GM18507 (cell line): ENCODE measurements at regions not wholly inside any gene's neighbourhood (a gene's known extent, or its start where the extent isn't known, plus 50 kb on each side); places are given as distances from the start of the nearest gene placed in this dataset.

Experiments
- DNase-seq: peaks from one replicate; pipeline ENCODE4 v3.0.0; 2011; ENCODE audit warnings: low read depth; ENCODE audit not compliant: insufficient read length; ENCODE audit errors: extremely low spot score
- FAIRE-seq: peaks from 2 replicates; lab custom pipeline; 2011; peaks lifted over from hg19 to GRCh38; lab: Jason Lieb, UNC

DNA sequence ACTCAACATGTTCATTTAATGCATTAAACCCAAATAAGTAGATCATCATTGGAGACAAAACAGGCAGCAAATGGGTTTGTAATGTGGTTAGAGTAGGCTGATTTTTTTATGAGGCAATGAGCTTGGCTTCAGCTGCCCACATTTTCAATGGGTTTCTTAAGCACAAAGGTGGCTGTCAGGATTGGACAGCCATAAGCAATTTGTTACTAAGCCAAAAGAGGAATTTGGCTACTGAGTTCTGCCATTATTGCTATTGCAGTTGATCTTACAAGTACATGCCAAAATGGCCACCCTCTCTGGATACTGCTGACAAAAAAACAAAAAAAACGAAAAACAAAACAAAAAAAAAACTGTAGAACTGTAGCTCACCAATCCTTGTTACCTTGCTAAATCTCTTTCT is 1348.0 kb upstream of the PIK3C3 start:
- DNase-seq, result no peak
- FAIRE-seq, result no peak

DNA sequence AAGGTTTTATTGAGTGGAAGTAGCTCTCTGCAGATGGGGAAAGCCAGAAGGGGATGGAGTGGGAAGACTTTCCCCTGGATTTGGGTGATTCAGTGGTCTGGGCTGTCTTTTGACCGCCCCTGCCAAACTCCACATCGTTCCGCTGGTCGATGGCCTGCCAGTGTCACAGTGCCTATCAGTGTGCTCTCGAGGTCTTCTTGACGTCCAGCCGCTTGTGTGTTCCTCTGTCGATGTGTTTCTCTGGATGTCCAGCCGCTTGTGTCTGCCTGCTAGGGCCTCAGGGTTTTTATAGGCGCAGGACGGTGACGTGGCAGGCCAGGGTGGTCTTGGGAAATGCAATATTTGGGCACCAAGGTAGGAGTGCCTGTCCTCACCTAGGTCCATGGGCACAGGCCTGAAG is 1371.4 kb upstream of the PIK3C3 start:
- no peak for DNase-seq
- FAIRE-seq, result no peak

DNA sequence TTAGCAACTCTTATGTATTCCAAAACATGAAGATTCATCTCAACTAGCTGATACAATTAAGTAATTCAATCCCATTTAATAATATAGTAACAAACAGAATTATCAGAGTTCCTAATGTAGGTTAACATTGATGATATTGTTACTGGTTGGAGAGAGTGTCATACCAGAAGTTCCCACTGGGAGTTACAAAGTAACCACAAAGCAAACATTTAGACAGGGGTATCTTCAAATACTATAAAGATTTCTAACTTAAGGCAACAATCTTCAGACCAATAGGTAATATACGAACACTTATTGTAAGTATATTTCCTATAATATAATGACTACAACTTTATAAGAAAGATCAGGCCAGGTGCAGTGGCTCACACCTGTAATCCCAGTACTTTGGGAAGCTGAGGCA is 1372.9 kb upstream of the PIK3C3 start:
- DNase-seq (no peak), FAIRE-seq (no peak)

DNA sequence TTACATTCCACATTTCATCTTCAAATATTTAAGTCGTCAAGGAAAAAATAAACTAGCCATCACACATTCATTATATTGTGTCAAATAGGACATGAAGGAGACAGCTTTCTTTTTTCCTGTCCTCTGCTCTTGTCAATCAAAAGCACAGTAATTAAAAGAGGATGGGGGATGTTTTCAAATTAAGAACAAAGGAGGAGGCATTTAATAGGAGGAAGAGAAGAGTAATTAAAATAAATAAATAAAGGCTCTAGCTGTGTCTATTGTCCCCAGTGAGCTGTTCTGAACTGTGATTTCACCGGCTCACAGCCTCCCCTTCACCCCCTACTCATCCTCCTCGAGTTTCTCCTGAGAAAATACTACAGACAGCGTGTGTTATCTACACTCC is 1377.1 kb upstream of the PIK3C3 start:
- DNase-seq (no peak), FAIRE-seq (no peak)

DNA sequence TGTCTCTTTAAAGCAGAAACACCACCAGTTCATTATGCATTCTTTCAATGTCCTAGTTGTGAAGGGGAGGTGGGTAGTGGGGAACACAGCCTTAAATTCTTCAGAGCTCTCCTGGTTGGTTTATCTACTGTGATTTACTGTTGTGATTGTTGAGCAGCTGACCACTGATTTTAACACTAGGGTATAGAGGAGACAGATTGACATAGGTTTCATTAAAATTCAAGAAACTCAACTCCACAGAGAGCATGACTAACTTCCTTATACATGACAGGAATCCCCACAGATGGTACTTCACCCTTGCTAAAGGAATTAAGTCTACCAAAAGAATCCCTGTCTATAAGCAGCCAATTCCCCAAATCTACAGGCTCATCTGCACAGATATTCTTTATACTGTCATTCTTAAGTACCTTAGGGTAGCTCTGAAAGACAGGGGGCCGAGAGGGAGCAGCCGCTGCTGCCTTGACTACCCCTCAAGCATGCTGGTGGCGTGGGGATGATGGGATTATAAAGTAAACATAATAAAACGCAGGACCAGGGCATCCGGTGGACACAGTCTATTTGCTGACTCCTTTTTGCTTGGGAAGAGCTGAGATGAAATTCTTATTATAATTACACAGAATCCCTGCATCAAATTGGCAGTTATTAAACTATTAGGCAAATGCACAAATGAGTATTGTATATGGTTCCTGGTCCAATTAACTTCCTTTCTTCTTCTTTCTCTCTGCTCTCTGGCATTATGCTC is 1377.6 kb upstream of the PIK3C3 start:
- DNase-seq (no peak), FAIRE-seq (no peak)

DNA sequence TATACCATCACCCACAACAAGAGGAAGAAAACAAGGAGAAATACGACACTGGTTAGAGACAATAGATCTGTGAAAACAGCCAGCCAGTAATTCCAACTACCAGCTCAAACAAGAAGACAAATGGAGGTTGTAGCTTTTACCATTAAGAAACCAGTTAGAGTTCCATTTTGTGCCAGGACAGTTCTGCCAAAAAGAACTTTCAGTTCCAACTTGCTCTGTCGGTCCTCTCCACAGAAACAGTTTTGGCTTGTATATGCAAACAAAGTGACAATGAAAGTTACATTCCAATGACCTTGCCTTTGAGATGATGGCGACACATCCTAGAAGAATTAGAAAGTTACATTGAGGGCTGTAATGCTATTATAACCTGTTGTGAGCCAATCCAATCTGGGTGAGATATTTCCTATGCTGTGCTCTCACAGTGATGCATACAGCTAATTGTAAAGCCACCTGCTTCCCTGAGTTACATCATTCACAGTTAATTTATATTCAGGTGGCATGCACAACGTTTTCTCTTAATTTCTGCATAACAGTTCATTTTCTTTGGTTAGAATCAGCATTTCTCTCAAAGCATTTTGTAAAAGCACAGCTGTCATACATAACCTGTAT is 1378.4 kb upstream of the PIK3C3 start:
- FAIRE-seq (no peak), DNase-seq (no peak)

DNA sequence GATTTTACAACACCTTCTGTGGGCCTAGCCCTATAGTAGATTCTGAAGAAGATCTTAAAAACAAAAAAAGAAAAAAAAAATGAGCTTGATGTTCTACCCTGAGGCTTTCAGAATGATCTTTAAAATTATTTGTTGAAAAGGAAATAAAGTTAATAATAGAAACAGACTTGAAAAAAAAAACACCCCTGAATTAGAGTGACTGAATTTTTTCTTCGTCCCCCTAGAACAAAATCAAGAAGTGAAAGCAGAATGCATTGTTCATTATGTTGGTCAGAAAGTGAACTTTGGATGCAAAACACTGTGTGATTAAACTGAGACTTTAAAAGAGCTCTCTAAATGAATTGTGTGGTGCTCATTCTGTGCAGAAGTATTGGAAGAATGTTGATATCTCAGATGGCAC is 1384.4 kb upstream of the PIK3C3 start:
- FAIRE-seq, result no peak
- no peak for DNase-seq

DNA sequence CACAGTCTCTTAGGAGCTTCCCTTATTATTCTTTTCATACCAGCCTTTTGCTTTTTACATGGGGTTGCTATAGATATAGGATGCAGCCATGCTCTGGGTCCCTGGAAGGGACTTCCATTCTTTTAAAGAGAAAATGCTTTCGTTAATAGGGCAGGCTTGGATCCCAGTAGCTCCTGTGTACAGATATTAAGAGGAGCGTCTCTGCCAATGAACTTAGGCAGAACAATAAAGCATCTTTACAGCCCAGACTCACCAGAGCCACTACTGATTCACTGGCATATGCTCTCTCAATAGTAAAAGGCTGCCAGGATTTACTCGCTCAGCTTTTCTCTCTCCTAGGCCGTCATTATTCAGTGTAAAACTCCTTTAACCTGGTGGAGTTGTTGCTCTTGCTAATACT is 1385.4 kb upstream of the PIK3C3 start:
- DNase-seq (no peak), FAIRE-seq (no peak)

DNA sequence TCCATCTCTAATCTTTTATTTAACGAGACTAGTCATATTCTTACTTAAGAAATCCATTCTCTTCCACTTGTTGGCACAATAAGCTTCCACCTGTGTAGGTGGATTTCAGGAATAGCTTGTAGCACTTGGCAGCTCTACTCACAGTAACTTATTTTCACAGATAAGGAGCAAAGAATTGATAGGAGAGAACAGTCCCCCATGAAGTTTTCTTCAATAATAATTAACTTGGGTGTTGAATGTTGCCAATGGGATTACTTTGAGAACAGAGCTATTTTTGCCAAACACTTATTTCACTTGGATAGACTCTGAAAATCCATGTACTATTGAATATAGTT is 1388.6 kb upstream of the PIK3C3 start:
- DNase-seq (no peak), FAIRE-seq (no peak)

DNA sequence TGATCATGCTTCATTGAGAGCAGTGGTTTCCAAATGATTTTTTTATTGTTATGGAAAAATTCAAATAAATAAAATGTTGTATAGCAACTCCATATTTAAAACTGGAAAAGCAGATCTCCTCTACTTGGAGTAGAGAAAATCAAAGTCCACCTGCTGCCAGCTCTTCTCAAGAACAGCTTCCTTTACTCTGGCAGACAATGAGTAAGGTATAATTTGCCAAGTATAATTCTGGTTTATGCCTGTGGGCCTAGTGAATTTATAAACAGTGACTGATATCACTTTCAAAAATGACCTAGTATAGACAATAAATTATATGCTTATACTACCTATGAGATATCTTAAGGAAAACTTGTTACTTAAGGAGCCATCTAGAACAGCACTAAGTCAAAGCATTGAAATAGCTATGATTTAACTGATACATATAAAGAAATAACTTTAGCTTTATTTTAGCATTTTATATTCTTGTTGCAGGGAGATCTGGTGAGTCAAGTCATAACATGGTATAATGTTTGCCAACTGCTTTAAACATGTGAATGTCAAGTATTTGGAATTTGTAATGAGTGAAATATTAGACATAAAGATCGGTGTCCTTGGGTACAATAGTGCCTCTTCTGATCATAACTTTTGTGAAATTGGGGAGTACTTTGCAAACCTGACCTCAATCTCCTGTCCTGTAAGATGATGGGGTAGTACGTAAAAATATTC is 1389.1 kb upstream of the PIK3C3 start:
- FAIRE-seq (no peak), DNase-seq (no peak)

DNA sequence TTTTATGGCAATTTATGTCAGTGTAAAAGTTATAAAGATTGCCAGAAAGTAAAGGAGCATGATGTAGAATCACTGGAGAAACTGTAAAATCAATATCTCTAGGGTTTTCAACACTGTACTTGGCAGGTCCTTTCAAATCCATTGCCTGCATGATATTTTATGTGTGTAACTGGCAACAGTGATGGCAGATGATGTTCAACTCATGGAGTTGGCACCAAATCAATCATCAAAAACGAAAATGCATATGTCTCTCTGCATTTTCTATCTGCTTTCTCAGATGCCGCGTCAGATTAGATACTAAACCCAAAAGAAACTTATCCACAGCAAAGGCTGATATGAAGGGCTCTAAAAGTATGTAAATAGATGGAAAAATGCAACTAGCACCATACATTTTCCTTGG is 1395.5 kb upstream of the PIK3C3 start:
- DNase-seq, result no peak
- FAIRE-seq, result no peak

DNA sequence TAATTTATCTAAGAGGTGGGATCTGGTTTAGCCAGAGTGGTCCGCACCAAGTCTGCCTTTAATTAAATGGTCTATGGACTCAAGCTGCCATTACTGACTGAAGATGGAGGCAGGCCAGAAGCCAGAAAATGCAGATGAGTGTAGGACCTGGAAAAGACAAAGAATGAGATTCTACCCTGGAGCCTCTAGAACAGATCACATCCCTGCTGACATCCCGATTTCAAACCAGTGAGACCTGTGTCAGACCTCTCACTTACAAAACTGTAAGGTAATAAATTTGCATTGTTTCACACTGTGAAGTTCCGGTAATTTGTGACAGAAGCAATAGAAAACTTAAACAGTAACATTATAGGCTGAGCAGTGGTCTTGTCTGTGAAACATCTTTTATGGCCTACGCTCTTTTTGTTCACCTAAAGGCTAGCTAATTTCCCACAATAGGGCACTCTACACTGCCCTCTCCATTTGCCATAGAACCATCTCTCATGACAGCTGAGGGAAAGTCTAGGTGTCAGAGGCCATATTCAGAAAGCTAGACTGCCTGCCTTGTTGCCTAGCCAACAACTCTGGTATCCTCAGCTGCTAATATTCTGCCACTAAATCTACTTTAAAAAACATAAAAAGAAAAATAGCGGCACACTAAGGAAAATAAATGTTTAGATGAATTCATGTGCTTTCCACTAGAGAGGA is 1396.2 kb upstream of the PIK3C3 start:
- no peak for DNase-seq
- FAIRE-seq, result no peak

DNA sequence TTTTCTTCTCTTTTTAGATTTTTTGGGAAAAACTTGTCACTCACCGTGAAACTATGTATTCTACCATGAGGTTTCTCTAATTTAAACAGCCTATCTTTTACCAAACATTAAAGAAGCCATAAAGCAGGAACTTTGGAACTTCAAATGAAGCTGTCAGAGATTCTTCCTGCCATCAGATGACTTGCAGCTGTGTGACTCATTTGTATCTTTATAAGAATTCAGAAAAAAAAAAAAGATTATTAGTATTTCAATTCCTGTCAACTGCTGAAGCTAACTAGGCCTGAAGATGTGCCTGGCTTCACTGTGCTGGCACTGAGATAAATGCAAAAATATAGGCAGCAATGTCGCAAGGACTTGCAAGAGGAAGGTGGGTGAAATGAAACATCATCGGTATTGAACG is 1399.1 kb upstream of the PIK3C3 start:
- FAIRE-seq (no peak), DNase-seq (no peak)

DNA sequence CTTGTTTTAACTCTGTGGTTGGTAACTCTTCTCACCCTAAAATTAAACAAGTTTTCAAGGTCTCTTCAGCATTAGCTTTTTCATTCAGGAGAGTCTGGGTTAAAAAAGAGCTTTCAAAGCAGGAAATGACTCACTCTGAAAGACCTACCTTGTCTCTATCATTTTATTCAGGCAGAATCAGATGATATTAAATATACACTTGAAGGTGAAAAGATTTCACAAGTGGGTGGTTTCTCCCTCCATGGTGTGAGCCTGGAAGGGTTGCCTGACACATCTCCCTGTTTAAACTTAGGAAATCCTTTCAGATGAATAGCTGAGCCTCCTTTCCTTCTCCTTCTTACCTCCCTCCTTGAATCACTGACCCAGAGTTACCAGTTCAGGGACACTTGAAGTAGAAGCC is 1402.0 kb upstream of the PIK3C3 start:
- no peak for FAIRE-seq

DNA sequence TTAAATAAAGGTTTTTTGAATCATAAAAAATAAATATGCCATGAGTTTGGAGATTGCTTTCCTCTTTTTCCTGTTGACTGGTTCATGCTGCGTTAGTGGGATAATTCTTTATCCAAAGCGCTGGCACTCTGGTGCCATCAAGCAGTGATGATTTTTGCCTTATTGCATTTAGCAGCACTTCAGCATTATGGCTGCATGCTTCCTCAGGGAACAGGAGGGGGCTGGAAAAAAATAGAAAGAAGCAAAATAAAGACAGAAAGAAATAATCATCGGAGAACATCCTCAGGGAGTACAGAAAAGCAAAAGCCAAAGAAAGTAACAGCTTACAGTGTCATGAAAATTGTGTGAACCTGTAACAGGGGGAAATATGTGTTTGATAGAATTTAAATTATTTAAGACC is 1408.2 kb upstream of the PIK3C3 start:
- no peak for FAIRE-seq
- DNase-seq, result no peak

More for the DNA sequence above, 1402.0 kb upstream of the PIK3C3 start:
- DNase-seq, result no peak

DNA sequence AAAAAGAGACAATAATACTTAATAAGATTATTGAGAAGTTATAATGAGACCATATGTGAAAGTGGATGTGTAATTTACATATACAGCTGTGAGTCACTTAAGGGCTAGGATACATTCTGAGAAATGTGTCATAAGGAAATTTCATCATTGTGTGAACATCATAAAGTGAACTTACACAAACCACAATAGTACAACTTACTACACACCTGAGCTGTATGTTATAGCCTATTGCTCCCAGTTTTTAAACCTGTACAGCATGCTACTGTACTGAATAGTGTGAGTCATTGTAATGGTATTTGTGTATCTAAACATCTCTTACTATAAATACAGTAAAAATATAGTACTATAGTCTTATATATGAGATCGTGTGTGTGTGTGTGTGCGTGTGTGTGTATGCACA is 1420.3 kb upstream of the PIK3C3 start:
- FAIRE-seq, result no peak

DNA sequence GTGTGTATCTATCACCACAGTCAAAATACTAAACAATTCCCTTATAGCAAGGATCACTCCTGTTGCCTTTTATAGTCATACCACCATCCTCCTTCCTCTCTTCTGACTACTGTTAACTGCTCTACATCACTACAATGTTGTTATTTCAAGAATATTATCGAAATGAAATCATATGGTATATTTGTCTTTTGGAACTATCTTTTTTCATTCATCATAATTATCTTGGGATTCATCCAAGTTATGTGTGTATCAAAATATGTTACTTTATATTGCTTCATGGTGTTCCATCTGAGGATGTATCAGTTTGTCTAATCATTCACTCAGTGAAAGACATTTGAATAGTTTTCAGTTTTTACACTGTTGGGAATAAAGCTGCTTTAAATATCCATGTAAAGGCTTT is 1423.0 kb upstream of the PIK3C3 start:
- DNase-seq (no peak), FAIRE-seq (no peak)

More for the DNA sequence above, 1420.3 kb upstream of the PIK3C3 start:
- DNase-seq, result no peak

DNA sequence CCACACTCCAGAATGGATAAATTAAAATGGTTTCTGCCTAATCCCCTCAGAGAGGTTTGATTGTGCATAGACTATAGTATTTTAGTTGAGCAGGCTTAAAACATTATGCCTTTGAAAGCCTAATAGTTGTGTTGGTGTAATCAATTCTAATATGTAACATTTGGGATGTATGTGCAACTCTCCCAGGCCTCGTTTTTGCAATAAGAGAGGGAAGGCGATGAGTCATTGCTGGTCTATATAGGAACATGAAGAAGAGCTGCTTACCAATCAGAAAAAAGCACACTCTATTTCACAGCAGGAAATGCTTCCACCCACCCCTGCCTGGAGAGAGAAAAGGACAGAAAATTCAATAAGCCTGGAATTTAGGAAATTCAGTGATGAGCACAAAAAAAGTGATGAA is 1424.0 kb upstream of the PIK3C3 start:
- DNase-seq, result no peak
- FAIRE-seq, result no peak

DNA sequence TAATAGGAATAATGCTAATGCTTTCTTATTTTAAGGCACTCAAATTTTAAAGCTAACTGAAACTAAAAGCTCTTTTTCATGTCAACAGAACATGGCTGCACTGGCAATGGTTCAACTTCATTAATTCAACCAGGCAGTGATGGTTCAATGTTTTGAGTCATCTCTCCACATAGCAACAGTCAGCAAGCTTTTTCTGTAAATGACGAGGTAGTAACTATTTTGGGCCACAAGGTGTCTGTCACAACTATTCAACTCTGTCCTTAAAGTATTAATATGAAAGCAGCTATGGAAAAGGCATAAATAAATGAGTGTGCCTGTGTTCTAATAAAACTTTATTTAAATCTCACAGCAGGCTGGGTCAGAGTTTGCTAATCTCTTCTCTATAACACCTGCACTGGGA is 1425.6 kb upstream of the PIK3C3 start:
- FAIRE-seq, result no peak
- no peak for DNase-seq

DNA sequence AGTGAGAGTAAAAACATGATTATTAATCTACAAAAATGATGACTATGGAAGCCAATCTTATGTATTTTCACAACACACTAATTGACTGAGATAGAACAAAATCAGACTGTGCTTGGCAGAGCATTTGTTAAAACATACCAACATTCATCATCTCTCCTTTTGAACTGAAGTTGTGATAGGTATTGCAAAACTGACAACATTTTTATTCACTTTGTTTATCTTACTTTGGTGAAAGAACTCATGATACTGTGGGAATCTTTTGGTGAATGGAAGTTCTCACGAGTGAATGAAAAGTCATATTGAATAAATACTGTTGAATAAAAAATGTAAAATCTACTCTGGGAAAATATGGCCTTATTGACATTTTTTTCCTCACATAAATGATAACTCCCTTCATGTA is 1430.2 kb upstream of the PIK3C3 start:
- DNase-seq (no peak), FAIRE-seq (no peak)

DNA sequence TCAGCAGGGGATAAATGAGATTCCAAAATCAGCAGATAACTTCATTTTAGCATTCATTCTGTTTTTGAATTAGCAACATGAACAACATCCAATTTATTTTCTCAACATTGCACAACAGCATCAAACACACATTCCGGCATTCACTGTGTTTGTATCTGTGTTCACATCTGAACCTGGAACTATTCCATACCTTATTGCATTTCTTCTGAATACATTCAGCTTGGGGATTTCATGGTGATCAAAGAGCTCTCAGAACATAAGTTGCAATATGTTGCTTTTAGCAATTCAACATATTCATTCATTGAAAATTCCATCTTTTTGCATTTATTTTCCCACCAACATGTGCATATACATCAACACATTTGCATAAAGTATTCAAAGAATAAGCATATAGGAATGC is 1431.7 kb upstream of the PIK3C3 start:
- DNase-seq, result no peak
- FAIRE-seq, result no peak
